Stimulated activated CD4-positive, alpha-beta T cell treated with anti-CD3 and anti-CD28 coated beads, Interleukin-15, amount 100 ng/mL, for 24 hours (primary cell): ENCODE measurements at regions not wholly inside any gene's neighbourhood (a gene's known extent, or its start where the extent isn't known, plus 50 kb on each side); places are given as distances from the start of the nearest gene placed in this dataset.
"Not testable (repeated sequence)": the region's sequence is repeated elsewhere in the genome, so short reads cannot be mapped to it uniquely, and the experiment has no call there.

Experiments
- DNase-seq: peaks from one replicate; pipeline ENCODE4 v3.0.0-alpha.2; 2020

DNA sequence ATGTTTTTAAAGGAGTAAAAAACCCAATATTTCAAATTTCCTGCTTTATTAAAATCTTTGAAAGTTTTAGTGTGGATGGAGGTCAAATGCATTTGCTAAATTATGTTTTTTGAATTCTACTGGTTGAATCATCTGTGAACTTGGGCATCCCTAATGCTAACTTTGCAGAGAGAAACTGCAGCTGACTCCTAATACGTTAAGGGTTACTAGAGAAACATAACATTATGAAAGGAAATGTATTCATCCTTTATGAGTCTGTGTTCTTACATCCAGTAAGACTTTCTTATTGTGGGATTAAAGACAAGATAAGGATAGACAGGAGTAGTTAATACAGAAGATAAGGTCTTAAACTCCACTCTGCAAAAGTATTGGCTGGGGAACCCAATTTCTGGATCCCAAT is 140.6 kb downstream of the FAM124B start:
- no peak for DNase-seq

DNA sequence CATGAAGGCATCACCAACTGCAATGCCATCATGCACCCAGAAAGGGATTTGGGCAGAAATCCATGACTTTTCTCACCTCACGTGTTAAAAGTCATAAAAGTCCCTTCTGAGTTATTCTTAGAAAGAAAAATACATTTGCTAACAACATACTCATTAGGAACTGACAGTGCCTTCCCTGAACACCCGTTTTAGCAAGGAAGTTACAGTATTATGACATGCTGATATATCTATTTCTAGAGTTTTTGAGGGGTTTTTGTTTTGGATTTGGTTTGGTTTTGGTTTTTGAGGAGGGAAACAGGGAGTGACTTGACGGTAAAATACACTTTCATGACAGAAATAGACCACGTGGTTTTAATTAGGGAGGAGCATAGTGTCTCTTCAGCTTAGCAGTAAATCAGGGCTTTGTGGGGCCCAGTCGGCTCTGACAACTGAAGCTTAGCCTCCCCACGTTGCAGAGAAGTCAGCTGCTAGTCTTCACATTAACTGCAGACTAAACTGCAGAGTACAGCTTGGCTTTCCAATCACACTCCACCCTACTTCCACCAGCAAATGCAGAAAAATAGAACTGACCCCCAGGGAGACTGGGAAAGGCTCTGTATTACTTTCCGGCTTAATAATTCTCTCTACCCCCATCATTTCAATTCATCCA is 141.4 kb downstream of the FAM124B start:
- no peak for DNase-seq

GRCh38 chr2:224259831-224260230 is 142.1 kb downstream of the FAM124B start:
- no peak for DNase-seq

GRCh38 chr2:224258059-224258458 is 143.8 kb downstream of the FAM124B start:
- no peak for DNase-seq

- no peak for DNase-seq
Measured at GRCh38 chr2:224257156-224257555, 144.8 kb downstream of the FAM124B start.

- DNase-seq, result no peak
Measured at GRCh38 chr2:224253464-224253863, 148.4 kb downstream of the FAM124B start.

DNA sequence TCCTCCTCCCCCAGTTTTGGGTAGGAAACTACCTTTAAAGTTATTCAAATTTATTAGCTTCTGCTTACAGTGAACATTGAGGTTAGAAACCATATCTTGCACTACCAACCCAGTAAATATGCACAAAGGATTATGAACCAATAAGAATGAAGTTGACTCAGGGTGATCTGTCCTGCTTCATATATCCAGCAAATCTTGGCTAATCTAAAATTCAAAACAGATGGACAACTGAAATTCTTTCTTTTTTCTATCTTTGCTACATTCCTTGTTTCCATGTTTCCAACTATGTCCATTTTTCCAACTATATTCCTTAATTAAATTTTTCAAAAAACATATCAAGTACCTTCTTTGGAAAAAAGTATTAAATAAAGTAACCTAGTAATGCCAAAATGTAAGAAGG is 149.3 kb downstream of the FAM124B start:
- no peak for DNase-seq

DNA sequence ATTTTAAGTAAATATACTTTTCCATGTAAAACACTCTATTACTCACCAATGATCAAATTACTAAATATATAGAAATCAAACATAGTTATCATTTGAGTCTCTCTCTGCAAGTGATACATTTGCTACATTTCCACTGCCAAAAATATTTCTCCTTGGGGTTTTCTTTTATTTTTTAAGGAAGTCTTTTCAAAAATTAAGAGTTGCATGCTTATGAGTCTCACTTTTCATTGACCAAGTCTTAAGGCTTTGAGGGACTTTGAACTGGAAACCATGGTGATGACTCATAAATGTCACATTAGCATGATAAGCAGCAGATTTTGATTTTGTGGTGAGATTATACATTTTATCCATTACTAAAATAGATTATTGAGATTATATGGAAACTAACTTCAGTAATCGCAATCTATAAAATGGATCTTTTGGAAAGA is 152.9 kb downstream of the FAM124B start:
- no peak for DNase-seq

DNA sequence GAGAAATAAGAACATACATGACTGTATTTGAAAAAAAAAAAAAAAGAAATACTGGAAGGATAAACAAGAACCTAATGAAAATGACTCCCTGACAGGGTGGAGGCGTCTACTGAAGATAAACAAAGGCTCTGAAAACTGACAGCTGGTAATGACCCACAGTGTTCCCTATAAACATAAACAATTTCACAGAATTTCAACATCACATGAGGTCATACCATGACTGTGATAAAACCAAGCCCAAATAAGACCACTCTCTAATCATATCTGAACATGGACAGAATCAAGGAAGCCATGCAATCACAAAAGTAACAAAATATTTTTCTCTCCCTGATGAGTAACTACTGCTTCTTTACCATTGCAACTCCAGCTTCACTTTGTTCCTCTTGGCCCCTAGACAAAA is 159.3 kb downstream of the FAM124B start:
- DNase-seq, result no peak

DNA sequence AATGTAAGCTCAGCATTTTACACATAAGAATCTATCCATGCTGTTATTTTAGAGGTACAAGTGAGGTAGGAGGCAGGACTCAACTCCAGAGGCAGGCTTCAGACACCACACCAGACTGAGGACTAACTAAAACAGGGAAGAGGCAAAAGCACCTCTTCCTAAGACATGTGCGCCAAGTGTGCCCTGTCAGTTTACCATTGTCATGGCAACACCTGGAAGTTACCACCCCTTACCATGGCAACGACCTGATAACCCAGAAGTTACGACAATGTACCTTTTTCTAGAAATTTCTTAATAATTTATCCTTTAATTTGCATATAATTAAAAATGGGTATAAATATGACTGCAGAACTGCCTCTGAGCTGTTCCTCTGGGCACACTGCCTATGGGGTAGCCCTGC is 160.1 kb downstream of the FAM124B start:
- DNase-seq, result no peak

GRCh38 chr2:224241001-224241400 is 160.9 kb downstream of the FAM124B start:
- DNase-seq, result no peak

DNA sequence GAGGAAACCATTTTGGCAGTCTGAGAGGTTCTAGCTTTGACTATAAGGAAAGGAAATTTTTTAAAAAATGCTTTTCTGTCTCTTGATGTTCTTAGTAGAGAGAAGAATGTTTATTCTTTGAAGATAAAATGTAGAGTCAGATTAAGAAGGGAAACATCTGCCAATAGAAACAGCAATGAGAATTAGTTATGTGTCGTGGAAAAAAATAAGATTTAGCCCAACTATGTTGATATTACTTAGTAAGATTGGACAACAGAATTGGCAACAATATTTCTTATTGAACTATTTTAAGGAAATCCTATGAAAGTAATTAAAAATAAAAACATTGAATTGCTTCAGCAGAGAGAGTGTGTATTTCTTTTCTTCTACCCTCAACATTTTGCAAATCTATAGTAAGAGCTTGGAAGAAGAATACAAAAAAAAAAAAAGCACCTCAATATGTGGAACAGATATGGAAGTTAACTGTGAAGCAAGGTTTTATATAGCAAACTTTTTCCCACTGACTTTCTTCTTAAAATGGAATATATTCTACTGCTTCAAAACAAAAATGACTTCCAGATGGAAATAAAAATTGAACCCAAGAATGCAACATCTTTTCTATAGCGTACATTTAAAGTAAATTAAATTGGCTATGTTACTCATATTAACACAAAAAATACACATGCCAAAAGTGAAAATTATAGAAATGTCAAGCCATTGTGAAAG is 177.9 kb downstream of the FAM124B start:
- DNase-seq, result no peak

- no peak for DNase-seq
Measured at GRCh38 chr2:224222974-224223373, 178.9 kb downstream of the FAM124B start.

DNA sequence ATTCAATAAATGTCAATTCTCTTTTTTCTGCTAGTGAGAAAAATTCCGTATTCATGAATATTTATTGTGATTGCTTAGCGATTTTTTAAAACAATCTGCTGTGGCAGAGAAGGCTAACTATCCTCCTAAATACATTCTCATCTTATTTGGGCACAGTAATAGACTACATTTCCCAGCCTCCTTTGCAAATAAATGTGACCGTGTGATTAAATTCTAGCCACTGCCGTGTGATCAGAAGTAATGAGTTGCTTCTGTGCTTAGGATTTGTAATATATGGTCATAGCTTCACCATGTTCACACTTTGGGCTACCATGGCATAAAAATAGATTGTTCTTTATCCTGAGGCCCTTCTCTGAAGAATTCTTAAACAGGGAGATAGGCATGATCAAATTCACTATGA is 179.6 kb downstream of the FAM124B start:
- no peak for DNase-seq

GRCh38 chr2:224221455-224221913 is 180.4 kb downstream of the FAM124B start:
- no peak for DNase-seq

- no peak for DNase-seq
Measured at GRCh38 chr2:224220586-224221255, 181.2 kb downstream of the FAM124B start.

DNA sequence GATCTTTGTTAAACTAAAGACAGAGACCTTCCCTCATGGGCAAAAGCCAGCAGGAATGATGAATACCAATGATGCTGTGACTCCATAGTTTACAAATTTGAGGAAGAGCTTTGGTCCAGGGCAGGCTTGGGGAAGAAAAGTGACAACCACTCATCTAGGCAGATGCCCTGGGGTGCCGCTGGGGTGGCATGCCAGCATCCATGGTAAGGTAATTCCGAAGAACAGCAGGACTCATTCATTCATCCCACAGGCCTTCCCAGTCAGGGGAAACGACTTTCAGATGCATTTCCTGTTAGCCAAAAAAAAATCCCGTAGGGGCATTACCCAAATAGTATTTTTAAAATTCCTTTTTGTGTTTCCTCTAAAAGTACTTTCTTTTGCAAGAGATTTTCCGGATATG is 180.7 kb upstream of the SERPINE2 start:
- no peak for DNase-seq

DNA sequence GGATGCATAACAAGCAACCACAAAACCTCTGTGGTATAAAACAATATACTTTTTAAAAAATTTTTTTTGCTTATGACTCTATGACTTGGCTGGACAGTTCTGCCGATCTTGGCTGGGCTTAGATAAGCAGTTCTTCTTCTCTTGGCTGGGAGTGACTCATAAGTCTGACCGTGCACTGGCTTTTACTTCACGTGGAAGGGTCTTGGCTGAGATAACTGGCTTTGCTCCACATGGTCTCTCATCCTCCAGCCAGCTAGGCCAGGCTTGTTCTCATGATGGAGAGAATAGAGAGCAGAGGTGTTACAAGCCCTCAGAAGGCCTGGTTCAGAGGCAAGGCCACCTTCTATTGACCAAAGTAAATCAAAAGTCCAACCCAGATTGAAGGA is 178.9 kb upstream of the SERPINE2 start:
- no peak for DNase-seq

GRCh38 chr2:224217233-224217961 is 178.3 kb upstream of the SERPINE2 start:
- DNase-seq, result no peak

DNA sequence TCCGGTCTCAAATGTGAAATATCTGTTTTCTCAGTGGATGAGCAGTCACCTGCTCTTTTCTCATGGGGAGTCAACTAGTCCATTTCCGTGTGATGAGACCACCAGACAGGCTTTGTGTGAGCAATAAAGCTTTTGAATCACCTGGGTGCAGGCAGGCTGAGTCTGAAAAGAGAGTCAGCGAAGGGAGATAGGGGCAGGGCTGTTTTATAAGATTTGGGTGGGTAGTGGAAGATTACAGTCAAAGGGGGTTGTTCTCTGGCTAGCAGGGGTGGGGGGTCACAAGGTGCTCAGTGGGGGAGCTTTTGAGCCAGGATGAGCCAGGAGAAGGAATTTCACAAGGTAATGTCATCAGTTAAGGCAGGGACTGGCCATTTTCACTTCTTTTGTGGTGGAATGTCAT is 176.5 kb upstream of the SERPINE2 start:
- not testable (repeated sequence) for DNase-seq

DNA sequence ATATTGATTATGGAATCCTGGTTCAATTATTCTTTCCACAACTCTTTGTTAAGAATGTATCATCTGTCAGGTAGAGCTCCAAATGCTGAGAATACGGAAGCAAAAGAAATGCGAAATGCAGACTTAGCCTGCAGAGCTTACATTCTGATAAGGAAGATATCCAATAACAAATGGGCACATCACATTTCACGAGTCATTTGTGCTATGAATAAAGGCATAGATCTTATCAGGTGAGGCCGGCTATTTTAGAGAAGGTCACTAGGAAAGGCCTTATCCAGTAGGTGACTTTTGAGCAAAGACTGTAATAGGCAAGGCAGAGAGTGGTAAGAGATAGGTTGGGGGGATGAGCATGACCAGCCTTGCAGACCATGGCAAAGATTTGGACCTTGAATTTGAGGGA is 174.3 kb upstream of the SERPINE2 start:
- no peak for DNase-seq

- DNase-seq, result no peak
Measured at GRCh38 chr2:224211791-224212190, 172.7 kb upstream of the SERPINE2 start.

- DNase-seq, result no peak
Measured at GRCh38 chr2:224211181-224211480, 172.0 kb upstream of the SERPINE2 start.
